NCI-H82 (cell line): ENCODE measurements at regions not wholly inside any gene's neighbourhood (a gene's known extent, or its start where the extent isn't known, plus 50 kb on each side); places are given as distances from the start of the nearest gene placed in this dataset.
"Not testable (repeated sequence)": the region's sequence is repeated elsewhere in the genome, so short reads cannot be mapped to it uniquely, and the experiment has no call there.

Experiments
- DNase-seq: peaks from one replicate; lab custom pipeline; 2025; lab: John Stamatoyannopoulos, UW

DNA sequence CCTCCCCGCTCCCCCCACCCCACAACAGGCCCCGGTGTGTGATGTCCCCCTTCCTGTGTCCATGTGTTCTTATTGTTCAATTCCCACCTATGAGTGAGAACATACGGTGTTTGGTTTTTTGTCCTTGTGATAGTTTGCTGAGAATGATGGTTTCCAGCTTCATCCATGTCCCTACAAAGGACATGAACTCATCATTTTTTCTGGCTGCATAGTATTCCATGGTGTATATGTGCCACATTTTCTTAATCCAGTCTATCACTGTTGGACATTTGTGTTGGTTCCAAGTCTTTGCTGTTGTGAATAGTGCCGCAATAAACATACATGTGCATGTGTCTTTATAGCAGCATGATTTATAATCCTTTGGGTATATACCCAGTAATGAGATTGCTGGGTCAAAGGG lies 104.3 kb downstream of the MTPN start:
- DNase-seq, result not testable (repeated sequence)

DNA sequence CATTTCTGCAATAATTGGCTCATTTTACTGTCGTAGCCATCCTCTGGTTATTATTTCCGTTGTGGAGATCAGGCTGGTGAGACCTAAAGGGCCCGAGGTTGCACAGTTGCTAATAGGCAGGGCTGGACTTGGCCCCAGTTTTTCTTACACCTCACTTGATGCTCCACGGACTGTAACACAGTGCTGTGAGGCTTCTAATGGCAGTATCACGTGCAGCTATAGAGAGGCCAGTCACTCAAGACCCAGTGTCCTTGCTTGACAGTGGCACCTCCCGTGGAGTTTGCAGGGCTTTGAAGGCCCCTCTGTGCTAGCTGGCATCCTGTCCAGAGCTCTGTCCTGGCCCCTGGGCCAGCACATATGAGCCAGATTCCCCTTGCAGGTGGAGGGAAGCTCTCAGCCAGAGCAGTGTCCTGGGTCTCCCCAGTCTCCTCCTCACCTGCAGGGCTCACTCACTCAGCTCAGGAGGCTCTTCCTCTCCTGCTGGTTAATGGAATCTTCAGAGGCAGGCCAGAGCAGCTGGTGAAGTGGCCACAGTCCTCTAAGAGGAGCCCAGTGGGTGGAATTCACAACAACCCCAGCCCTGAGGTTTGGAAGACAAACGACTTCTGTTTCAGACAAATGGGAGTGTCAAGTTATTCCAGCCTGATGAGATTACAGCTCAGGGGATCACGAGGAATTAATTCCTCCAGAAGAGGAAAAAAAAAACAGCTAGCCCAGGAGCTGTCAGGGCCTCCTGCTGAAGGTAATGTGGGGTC lies 114.2 kb upstream of the FAM180A start:
- peak; percentile 99 for DNase-seq

DNA sequence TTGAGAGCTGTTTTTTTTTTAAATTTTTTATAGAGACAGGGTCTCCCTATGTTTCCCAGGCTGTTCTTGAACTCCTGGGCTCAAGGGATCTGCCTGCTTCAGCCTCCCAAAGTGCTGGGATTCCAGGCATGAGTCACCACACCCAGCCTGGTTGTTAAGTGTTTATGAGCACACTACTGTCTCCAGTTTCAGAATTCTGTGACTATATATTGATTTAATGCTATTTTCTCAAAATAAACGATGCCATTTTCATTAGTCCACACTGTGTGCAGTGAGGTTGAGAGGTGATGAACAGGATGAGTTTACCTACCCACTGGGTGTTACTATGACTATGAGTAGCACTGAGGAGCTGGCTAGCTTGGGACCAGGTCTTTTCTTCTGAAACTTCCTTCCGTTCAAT lies 110.9 kb upstream of the FAM180A start:
- no peak for DNase-seq

- DNase-seq, result no peak
Measured at GRCh38 chr7:135858851-135859250, 110.2 kb upstream of the FAM180A start.

DNA sequence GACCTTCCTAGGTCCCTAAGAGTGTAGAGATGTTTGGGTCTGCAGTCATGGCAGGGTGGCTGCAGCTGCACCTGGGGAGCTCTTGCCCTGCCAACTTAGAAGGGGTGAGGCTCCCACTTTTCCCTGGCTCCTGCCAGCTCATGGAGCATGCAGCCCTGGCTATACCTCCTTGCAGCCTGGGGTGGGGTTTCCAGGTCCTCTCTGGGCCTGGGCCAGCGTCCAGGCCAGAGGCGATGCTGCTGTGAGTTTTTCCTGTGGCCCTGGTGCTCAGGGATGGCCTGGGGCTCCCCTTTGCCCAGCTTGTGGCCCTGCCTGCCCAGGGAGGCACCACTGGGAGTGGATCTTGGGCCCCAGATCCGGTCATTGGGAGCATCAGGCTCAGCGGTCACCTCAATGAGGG lies 109.8 kb upstream of the FAM180A start:
- no peak for DNase-seq

DNA sequence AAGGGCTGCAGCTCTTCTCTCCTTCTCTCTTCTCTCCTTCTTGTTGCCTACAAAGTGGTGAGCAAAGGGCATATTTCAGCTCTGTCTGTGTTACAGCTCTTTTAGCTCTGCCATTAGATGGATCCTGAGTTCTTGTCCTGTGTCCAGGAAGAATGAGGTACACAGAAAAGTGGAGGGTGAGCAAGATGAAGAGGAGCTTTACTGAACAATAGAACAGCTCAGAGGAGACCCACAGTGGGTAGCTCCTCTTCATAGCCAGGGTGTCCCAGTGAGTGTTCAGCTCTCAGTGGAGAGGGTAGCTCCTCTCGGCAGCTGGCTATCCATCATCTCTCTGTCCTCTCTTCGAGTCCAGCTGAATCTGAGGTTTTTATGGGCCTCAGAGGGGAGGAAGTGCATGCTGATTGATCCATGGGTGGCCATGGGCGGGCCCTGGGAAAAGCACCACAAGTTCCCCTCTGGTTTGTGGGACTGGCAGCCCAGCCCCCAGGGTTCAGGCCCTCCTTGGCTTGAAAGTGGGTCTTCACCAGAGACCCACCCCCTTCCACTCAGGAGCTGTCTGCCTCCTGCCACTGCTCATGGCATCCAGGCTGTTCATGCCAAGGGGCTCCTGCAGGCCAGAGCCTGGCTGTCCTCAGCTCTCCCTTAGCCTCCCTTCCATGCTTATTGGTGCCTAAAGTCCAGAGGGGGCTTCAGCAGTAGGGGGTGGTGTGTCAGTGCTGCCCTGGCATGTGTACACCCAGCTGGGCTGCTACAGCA lies 109.1 kb upstream of the FAM180A start:
- DNase-seq, result no peak

DNA sequence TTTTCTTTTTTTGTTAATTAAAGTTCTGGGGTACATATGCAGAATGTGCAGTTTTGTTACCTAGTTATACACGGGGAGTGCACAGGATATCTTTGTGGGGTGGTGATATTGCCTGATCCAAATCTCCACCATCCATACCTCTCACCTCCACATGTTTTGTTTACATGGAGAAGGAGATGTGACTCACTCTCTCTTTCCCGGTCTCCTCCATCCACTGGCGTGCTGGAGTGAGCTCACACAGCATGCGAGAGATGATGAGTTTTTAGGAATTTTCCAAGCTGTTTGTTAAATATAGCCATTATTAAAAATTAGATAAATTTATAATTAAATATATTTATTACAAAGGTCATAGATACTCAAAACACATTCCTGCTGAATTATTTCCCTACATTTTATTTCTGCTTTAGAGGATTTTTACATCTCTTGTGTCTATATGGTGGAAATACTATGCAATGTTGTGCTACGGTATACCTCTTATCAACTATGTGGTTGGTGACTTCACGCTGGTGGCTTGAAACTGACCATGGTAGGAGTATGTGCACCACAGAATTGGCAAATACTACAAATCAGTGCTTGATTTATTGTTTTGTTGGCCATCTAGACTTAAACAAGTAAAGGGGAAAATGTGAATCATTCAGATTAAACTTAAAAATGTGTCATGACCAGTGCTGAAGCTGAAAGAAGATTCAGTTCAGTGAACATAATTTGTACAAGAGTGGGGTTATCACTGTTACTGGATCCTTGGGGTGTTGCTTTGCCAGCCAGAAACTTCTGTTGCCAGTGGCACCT lies 107.9 kb upstream of the FAM180A start:
- DNase-seq, result no peak

DNA sequence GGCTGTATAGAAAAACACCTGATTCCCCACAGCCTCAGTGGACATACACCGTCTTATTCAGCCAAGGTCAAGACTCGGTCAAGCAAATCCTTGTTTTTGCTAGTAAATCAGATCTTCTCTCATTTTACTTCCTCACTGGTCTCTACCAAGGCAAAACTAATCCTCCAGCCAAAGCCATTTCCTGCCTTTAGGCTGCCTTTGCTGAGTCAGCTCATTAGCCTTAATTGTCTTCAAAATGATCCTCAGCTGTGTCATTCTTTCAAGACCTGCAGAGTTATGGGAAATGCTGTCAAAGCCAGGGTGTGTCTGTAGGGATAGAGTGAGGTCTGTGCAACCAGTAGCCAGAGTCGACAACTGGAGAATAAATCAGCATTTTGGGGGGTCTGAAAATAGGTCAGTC lies 107.2 kb upstream of the FAM180A start:
- peak; percentile 77 for DNase-seq

DNA sequence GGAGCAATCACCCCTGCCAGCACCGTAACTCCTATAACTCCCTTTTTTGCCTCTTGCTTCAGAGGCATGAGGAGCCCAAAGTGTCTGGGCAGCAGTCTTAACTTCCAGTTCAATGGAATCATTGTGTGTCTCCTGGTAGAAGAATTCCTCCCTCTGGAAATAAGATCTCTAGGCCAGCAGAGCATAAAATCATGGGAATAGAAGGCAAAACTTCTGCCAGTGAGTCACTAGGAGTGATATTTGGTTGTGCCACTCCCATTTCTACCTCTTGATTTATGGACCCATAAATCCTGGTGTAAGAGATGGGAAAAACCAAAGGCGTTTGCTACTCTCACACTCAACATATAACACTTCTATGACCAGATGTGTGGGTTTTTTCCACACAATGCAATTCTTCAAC lies 104.9 kb upstream of the FAM180A start:
- DNase-seq, result no peak

DNA sequence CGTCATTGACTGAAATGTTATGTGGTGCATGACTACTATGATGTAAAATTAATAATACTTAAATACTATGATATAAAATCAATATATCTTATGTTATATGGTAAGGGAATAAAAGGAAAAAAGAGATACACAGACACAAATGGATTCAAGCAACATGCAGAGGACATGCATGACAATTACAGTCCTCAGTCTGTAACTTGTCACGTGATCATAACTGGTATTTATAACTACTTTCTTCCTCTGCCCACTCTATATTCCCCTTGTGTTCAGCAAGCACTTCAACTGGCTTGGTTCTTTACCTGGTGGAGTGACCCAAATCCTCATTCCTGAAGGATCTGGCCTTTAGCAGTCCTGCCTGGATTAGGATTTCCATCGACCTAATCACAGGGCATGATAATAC lies 104.4 kb upstream of the FAM180A start:
- no peak for DNase-seq

DNA sequence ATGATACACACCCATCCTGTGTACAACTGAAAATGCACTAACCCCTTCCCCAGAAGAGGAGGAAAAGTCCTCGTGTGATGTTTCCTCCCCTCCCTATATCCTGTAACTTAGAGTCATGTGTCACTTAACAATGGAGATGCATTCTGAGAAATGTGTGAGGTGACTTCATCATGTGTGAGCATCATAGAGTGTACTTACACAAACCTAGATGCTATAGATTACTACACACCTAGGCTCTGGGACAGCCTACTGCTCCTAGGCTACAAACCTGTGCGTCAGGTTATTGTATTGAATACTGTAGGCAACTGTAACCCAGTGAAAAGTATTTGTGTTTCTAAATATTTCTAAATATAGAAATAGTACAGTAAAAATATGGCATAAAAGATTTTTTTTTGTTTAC lies 98.6 kb upstream of the FAM180A start:
- no peak for DNase-seq

- DNase-seq, result no peak
Measured at GRCh38 chr7:135846339-135846738, 97.7 kb upstream of the FAM180A start.

DNA sequence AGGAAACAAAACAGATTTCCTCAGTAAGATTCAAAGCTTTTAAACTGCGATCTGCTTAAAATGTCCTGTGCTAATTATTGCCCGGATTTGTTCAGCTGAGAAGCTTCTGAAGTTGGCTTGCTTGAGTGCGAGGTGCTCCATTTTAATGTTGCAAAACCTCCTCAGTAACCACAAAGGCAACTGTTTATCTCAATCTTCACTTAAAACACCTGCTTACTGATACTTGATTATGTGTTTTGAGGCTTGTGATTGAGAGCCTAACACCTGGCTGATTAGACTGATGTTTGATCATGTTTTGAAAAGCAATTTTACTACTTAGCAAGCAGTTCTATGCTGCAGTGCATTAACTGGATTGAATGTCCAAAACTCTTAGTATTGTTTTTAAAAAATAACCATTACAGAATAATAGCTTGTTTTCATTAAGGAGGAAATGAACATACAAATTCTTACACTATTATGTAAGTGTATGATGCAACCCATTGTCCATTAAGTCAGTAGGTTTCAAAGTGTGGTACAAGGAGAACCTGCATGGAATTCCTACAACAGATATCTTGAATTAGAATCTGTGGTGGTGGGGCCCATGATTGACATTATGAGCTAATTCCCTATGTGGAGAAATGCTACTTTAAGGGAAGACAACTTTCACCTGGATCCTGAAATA lies 96.9 kb upstream of the FAM180A start:
- no peak for DNase-seq

GRCh38 chr7:135844903-135845302 lies 96.3 kb upstream of the FAM180A start:
- no peak for DNase-seq

GRCh38 chr7:135843214-135843613 lies 94.6 kb upstream of the FAM180A start:
- DNase-seq, result no peak

- DNase-seq, result no peak
Measured at GRCh38 chr7:135842446-135843179, 94.0 kb upstream of the FAM180A start.

DNA sequence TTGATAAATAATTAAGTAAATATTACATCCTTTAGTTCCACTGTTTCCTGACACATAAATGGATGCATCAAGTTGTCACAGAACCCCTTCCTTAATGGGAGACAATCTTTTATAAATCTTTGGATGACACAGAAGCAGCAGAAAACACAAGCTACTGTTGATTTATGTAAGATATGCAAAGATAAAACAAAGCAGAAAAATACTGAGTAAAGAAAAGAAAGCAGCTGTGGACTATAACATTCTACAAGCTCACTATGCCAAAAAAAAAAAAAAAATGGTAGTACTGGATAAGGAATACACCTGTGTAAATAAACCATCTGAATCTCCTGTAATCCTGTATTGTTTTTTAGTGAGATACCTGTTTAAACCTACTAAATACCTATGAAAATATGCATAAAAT lies 92.0 kb upstream of the FAM180A start:
- no peak for DNase-seq

- no peak for DNase-seq
Measured at GRCh38 chr7:135837675-135838074, 89.1 kb upstream of the FAM180A start.

DNA sequence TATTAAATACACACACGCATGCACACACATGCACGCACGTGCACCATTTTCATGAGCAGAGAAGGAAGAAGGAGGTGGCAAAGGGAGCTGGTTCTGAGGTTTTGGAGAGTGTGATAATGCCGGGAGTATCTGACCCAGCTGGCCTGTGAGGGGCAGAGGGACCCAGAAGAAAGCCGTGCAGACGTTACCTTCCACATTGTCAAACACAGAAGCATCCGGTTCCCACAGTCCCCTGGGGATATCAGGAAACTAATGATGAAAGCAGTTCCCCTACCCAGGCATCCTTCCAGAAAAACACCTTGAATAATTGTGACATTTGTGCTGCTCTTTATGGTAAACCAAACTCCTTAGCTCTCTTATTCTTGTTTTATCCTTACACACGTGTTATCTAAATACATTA lies 85.7 kb upstream of the FAM180A start:
- DNase-seq, result no peak

DNA sequence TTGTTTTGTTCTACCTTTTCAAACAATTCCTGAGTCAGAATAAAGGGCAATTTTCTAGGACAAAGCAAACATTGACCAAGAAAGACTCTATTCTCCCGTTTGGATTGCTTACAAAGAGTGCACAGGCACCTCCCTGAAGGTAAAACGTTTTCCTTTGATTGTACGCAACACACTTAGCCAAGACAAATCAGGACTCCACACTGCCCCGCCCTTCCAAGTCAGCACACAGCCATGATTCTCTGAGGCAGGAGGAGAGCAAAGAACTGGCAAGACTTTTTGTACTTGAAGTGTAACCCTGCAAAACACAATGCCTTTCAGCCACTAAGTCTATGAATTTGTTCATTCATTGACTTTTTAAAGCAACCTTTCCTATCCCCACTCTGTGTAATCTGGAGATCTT lies 85.0 kb upstream of the FAM180A start:
- peak; percentile 44 for DNase-seq

DNA sequence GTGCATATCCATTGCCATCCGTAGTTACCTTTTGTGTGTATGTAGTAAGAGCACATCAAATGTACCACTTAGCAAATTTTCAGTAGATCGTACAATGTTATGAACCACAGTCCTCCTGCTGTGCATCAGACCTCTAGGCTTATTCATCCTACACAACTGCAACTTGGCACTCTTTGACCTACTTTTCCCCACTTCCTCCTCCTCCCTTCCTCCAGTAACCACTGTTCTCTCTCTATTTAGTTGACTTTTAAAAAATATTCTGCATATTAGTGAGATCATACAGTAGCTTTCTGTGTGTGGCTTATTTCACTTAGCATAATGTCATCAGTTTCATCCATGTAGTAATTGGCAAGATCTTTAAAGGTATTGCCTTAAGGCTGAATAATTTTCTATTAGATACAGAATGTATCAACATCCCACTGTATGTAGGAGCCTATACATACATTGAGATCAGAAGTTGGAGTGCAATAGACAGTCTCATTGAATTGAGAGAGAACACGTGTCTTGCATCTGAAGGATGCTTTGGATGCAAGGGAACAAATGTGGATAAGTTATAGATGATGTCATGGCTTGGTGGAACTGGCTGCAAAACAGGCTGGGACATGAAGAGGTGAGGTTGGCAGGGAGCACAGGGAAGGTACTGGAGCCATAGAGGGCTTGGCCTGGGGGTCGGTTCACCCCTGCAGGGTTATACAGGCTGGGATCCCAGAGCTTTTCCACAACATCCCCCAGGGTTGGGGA lies 83.0 kb upstream of the FAM180A start:
- DNase-seq, result no peak
